ENCODE measurements at regions not wholly inside any gene's neighbourhood (a gene's known extent, or its start where the extent isn't known, plus 50 kb on each side); places are given as distances from the start of the nearest gene placed in this dataset.

GRCh38 chr15:47872208-47872607, 154.9 kb downstream of the SEMA6D start:
- DNase-seq, result no peak
- Histone ChIP-seq H3K36me3 (replicated peaks in 1 of 2) (no peaks in the 10 kb centered on the region), H3K9me3 (replicated peaks in 1 of 3) (no peaks in the 10 kb centered on the region), H3K4me3 (no peak overlapping the region), H3K27ac (peak overlapping the region in 1 of 5 donors; percentile 3), H3K27me3 (no peaks in the 10 kb centered on the region), H3K4me1 (replicated peaks in 1 of 2) (no peaks in the 10 kb centered on the region)
- intact Hi-C loops (cut with DNase I), result no loop called here
- TF ChIP-seq POLR2A (IDR thresholded peaks at IDR 0.05) (no peak), CTCF (IDR thresholded peaks at IDR 0.05) (no peak)

- intact Hi-C loops (cut with DNase I), result no loop called here
- DNase-seq, result peak in 1 of 7 donors; percentile 19
- Histone ChIP-seq H3K27ac (no peak overlapping the region), H3K27me3 (no peaks in the 10 kb centered on the region), H3K9me3 (replicated peaks in 1 of 3) (no peaks in the 10 kb centered on the region), H3K36me3 (replicated peaks in 1 of 2) (no peaks in the 10 kb centered on the region), H3K4me3 (no peak overlapping the region), H3K4me1 (replicated peaks in 1 of 2) (no peaks in the 10 kb centered on the region)
- 59 to 72% (median 67%) methylated on average over 7 of the region's 7 CpGs for WGBS, 4 donors
- TF ChIP-seq POLR2A (IDR thresholded peaks at IDR 0.05) (no peak), CTCF (IDR thresholded peaks at IDR 0.05) (no peak)
Observed at GRCh38 chr15:47872869-47873432, 155.6 kb downstream of the SEMA6D start.

GRCh38 chr15:47876986-47877385, 159.7 kb downstream of the SEMA6D start:
- H3K9me3 ChIP-seq (replicated peaks in 1 of 3), result no peaks in the 10 kb centered on the region
- DNase-seq, result no peak
- 60 to 73% (median 68%) methylated on average over 5 of the region's 5 CpGs for WGBS, 4 donors
- intact Hi-C loops (cut with DNase I), result no loop called here
- H3K4me1 ChIP-seq (replicated peaks in 1 of 2), result no peaks in the 10 kb centered on the region
- H3K27ac ChIP-seq, result no peak overlapping the region
- TF ChIP-seq CTCF (IDR thresholded peaks at IDR 0.05), result no peak
- TF ChIP-seq POLR2A (IDR thresholded peaks at IDR 0.05), result no peak
- H3K27me3 ChIP-seq, result no peaks in the 10 kb centered on the region
- H3K36me3 ChIP-seq (replicated peaks in 1 of 2), result no peaks in the 10 kb centered on the region
- H3K4me3 ChIP-seq, result no peak overlapping the region

GRCh38 chr15:47877836-47878235, 160.5 kb downstream of the SEMA6D start:
- Histone ChIP-seq H3K4me3 (no peak overlapping the region), H3K27me3 (no peaks in the 10 kb centered on the region), H3K27ac (no peak overlapping the region), H3K36me3 (replicated peaks in 1 of 2) (no peaks in the 10 kb centered on the region), H3K4me1 (replicated peaks in 1 of 2) (no peaks in the 10 kb centered on the region), H3K9me3 (replicated peaks in 1 of 3) (no peaks in the 10 kb centered on the region)
- TF ChIP-seq CTCF (IDR thresholded peaks at IDR 0.05), result no peak
- intact Hi-C loops (cut with DNase I), result no loop called here
- WGBS, 4 donors, result 71 to 85% (median 74%) methylated on average over 5 of the region's 5 CpGs
- no peak for DNase-seq
